B cell (primary cell): ENCODE measurements at regions not wholly inside any gene's neighbourhood (a gene's known extent, or its start where the extent isn't known, plus 50 kb on each side); places are given as distances from the start of the nearest gene placed in this dataset.

ENCODE experiments used
- ATAC-seq: fragments of 200-7000 bp; cut with Tn5 transposase; one replicate; pipeline ENCODE4 v1.10.0; 2021; ENCODE audit warnings: low read depth, mild to moderate bottlenecking, moderate number of reproducible peaks, moderate library complexity
- CTCF ChIA-PET: fragments of 350-600 bp; sonication (Branson Sonifier 250); formaldehyde crosslinking; loops from one replicate; lab custom pipeline; 2021; ENCODE audit warnings: antibody characterized with exemption, inconsistent platforms; lab: Charles Lee
- POLR2A ChIA-PET: fragments of 350-600 bp; sonication (Branson Sonifier 250); formaldehyde crosslinking; loops from one replicate; lab custom pipeline; 2021; ENCODE audit warnings: antibody characterized with exemption; lab: Charles Lee
- DNase-seq: peaks from one replicate; pipeline ENCODE4 v3.0.0; 2013
- H2AFZ ChIP-seq: 2 replicates; pipeline ENCODE4 v1.6.1; 2012; ENCODE audit warnings: mild to moderate bottlenecking, low read depth, low read length; ENCODE audit not compliant: insufficient read depth, poor library complexity, severe bottlenecking
- H3K27ac ChIP-seq, 2 donors: 1 replicate in 1 of 2; 2 replicates in 1 of 2; pipeline ENCODE4 v1.5.1; 2012 to 2013; ENCODE audit warnings: low read length in 2 of 2, mild to moderate bottlenecking in 2 of 2, moderate library complexity in 1 of 2
- H3K27me3 ChIP-seq, 4 experiments: fragments of 200-600 bp in 1 of 4; sonication (generic) in 1 of 4; replicated peaks in 1 of 4; 1 replicate in 2 of 4; 2 replicates in 2 of 4; pipeline versions ENCODE4 v1.6.1 to v1.7.0; 2013 to 2016; ENCODE audit warnings: low read length in 3 of 4, mild to moderate bottlenecking in 2 of 4, mixed read lengths in 1 of 4, moderate library complexity in 1 of 4; ENCODE audit not compliant: insufficient read depth in 4 of 4, control insufficient read depth in 3 of 4; ENCODE audit errors: control extremely low read depth in 1 of 4
- H3K36me3 ChIP-seq, 2 experiments: replicated peaks in 1 of 2; 1 replicate in 1 of 2; 2 replicates in 1 of 2; pipeline versions ENCODE4 v1.6.1 to v1.7.1; 2013; ENCODE audit warnings: low read length in 1 of 2; ENCODE audit not compliant: insufficient read depth in 2 of 2, control insufficient read depth in 1 of 2; ENCODE audit errors: control extremely low read depth in 1 of 2, extremely low read depth in 1 of 2
- H3K4me1 ChIP-seq, 2 donors: fragments of 200-600 bp in 1 of 2; sonication (generic) in 1 of 2; 1 replicate in 1 of 2; 2 replicates in 1 of 2; pipeline versions ENCODE4 v1.5.1 to v1.6.1; 2013 to 2017; ENCODE audit warnings: low read length in 2 of 2; ENCODE audit not compliant: control insufficient read depth in 2 of 2, insufficient read depth in 2 of 2
- H3K4me2 ChIP-seq: replicated peaks from 2 replicates; pipeline ENCODE3; 2012; ENCODE audit warnings: mild to moderate bottlenecking, low read depth, low read length; ENCODE audit not compliant: poor library complexity, severe bottlenecking
- H3K4me3 ChIP-seq, 5 experiments: fragments of 200-600 bp in 1 of 5; sonication (generic) in 1 of 5; 1 replicate in 3 of 5; 2 replicates in 2 of 5; pipeline versions ENCODE4 v1.5.1 to v1.7.0; 2011 to 2016; ENCODE audit warnings: low read length in 4 of 5, mild to moderate bottlenecking in 4 of 5, low read depth in 2 of 5, control low read depth in 1 of 5, moderate library complexity in 1 of 5; ENCODE audit not compliant: insufficient read depth in 1 of 5; ENCODE audit errors: control extremely low read depth in 1 of 5, extremely low read depth in 1 of 5
- H3K79me2 ChIP-seq: fragments of 200-600 bp; sonication (generic); one replicate; pipeline ENCODE4 v1.6.0; 2016; ENCODE audit warnings: low read length; ENCODE audit not compliant: control insufficient read depth, insufficient read depth
- H3K9ac ChIP-seq: fragments of 200-600 bp; sonication (generic); 2 replicates; pipeline ENCODE4 v1.6.1; 2017; ENCODE audit warnings: mild to moderate bottlenecking, low read length, moderate library complexity
- H3K9me3 ChIP-seq, 3 donors: one replicate each; pipeline versions ENCODE4 v1.6.1 to v1.7.1; 2013; ENCODE audit warnings: low read length in 2 of 3; ENCODE audit not compliant: control insufficient read depth in 2 of 3, insufficient read depth in 1 of 3; ENCODE audit errors: control extremely low read depth in 1 of 3
- H4K20me1 ChIP-seq: 2 replicates; pipeline ENCODE4 v1.6.0; 2012; ENCODE audit warnings: mild to moderate bottlenecking, low read length; ENCODE audit not compliant: insufficient read depth, control insufficient read depth, poor library complexity, severe bottlenecking
- H3K27ac Mint-ChIP-seq: one replicate; pipeline ENCODE4 v1.8.0; 2021; ENCODE audit warnings: mixed read lengths
- H3K27me3 Mint-ChIP-seq: one replicate; pipeline ENCODE4 v1.8.0; 2021; ENCODE audit warnings: mixed read lengths
- H3K4me1 Mint-ChIP-seq: one replicate; pipeline ENCODE4 v1.8.0; 2021; ENCODE audit warnings: mixed read lengths
- H3K4me3 Mint-ChIP-seq: one replicate; pipeline ENCODE4 v1.8.0; 2021; ENCODE audit warnings: mixed read lengths
- H3K9me3 Mint-ChIP-seq: one replicate; pipeline ENCODE4 v1.8.0; 2022; ENCODE audit warnings: mixed read lengths; ENCODE audit not compliant: insufficient read depth
- EZH2 ChIP-seq: IDR thresholded peaks from 2 replicates; pipeline ENCODE4 v1.6.1; 2012; ENCODE audit warnings: borderline replicate concordance, low read depth, mild to moderate bottlenecking, moderate library complexity, low read length; ENCODE audit not compliant: insufficient read depth, poor library complexity, severe bottlenecking
- WGBS: methylation state at CpG from one replicate; pipeline ENCODE4 v1.1.5; 2013; ENCODE audit warnings: missing lambda C conversion rate; ENCODE audit not compliant: insufficient coverage; 5-methylcytosine and 5-hydroxymethylcytosine counted together
- intact Hi-C: fragments of 100-400 bp; cut with micrococcal nuclease; formaldehyde crosslinking; loops from one replicate; pipeline ENCODE4 v1.10.0; 2022
- TF ChIP-seq, protein P1 (sequence below): fragments of 200-600 bp; IDR thresholded peaks from one replicate; pipeline ENCODE4 v1.8.0; 2022; ENCODE audit warnings: antibody characterized with exemption, mild to moderate bottlenecking

DNA sequence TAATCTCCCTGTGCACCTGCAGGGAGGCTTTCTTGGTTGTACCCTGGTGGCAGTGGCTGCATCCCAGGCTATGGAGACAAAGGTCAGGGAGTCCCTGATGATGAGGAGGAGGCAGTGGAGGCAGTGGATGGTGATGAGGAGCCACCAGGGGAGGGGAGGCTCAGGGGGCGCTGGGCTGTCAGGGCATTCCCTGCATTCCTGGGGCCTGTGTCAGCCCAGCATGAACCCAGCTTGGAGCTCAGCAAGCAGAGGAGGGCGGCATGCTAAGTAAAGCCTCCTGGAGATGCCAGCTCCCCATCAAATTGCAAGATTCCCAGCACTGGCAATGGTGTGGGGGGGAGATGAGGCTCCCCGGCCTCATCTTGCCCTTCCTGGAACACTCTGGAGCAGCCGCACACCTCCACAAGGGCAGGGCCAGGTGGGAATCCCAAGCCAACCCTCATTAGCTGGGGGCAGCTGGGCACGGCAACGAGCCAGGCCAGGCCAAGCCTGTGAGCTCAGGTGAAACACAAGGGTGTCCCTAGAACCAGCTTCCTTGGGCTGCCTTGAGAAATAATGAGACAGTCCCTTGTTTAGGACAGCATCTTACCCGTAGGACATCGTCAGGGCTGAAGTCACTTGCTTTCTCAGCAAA is 469.5 kb downstream of the MATN1 start:
- Histone ChIP-seq H3K27ac (no peak overlapping the region), H4K20me1 (no peaks in the 10 kb centered on the region)
- intact Hi-C loops, result no loop called here

DNA sequence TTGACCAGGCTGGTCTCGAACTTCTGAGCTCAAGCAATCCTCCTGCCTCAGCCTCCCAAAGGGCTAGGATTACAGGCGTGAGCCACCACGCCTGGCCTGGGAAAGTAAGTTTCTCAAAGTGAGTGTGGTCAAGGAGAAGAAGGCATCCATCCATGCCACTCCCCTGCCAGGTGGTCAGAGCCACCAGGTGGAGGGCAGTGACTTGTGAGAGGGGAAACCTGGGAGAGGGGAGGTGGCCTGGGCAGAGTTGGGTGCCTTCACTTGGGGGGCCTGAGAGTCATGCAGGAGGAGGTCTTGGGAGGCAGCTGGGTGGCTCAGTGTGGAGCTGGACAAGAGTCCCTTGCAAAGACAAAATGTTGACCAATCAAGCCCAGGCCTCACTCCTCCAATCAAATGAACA is 470.0 kb downstream of the MATN1 start:
- no peaks in the 10 kb centered on the region for H3K4me1 ChIP-seq
- no peak overlapping the region for H2AFZ ChIP-seq
- intact Hi-C loops, result no loop called here
- Mint-ChIP-seq H3K9me3 (no peaks in the 10 kb centered on the region), H3K27ac (no peak overlapping the region), H3K27me3 (peaks cover 10% of the 10 kb centered on the region), H3K4me1 (no peaks in the 10 kb centered on the region), H3K4me3 (no peak overlapping the region)
- no peak for DNase-seq
- no peak for TF ChIP-seq EZH2
- TF ChIP-seq, protein P1, sequence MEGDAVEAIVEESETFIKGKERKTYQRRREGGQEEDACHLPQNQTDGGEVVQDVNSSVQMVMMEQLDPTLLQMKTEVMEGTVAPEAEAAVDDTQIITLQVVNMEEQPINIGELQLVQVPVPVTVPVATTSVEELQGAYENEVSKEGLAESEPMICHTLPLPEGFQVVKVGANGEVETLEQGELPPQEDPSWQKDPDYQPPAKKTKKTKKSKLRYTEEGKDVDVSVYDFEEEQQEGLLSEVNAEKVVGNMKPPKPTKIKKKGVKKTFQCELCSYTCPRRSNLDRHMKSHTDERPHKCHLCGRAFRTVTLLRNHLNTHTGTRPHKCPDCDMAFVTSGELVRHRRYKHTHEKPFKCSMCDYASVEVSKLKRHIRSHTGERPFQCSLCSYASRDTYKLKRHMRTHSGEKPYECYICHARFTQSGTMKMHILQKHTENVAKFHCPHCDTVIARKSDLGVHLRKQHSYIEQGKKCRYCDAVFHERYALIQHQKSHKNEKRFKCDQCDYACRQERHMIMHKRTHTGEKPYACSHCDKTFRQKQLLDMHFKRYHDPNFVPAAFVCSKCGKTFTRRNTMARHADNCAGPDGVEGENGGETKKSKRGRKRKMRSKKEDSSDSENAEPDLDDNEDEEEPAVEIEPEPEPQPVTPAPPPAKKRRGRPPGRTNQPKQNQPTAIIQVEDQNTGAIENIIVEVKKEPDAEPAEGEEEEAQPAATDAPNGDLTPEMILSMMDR, result no peak
- H3K27me3 ChIP-seq, result peaks cover 0 to 7% (median 0%) of the 10 kb centered on the region in 4 experiments
- H3K9ac ChIP-seq, result no peak overlapping the region
- H4K20me1 ChIP-seq, result no peaks in the 10 kb centered on the region
- H3K4me3 ChIP-seq, result no peak overlapping the region
- POLR2A ChIA-PET, result no interaction called here
- H3K36me3 ChIP-seq, result no peaks in the 10 kb centered on the region
- no peaks in the 10 kb centered on the region for H3K9me3 ChIP-seq
- no peak overlapping the region for H3K27ac ChIP-seq
- H3K79me2 ChIP-seq, result no peaks in the 10 kb centered on the region
- CTCF ChIA-PET, result no interaction called here
- H3K4me2 ChIP-seq, result no peak overlapping the region
- ATAC-seq, result no peak
- no CpG with 5 or more reads among the region's 3 CpGs for WGBS

More for the DNA sequence above, 469.5 kb downstream of the MATN1 start:
- no peaks in the 10 kb centered on the region for H3K36me3 ChIP-seq
- H3K4me3 ChIP-seq, result no peak overlapping the region
- ChIA-PET POLR2A (no interaction called here), CTCF (no interaction called here)
- no peaks in the 10 kb centered on the region for H3K4me1 ChIP-seq
- no peaks in the 10 kb centered on the region for H3K79me2 ChIP-seq
- no peak overlapping the region for H2AFZ ChIP-seq
- H3K9ac ChIP-seq, result no peak overlapping the region
- no peak overlapping the region for H3K4me2 ChIP-seq
- Mint-ChIP-seq H3K27me3 (peaks cover 15% of the 10 kb centered on the region), H3K4me1 (no peaks in the 10 kb centered on the region), H3K9me3 (no peaks in the 10 kb centered on the region), H3K27ac (no peak overlapping the region), H3K4me3 (no peak overlapping the region)
- DNase-seq, result no peak
- no peak for ATAC-seq
- TF ChIP-seq EZH2, result no peak
- TF ChIP-seq, protein P1, result no peak
- peaks cover 0 to 7% (median 0%) of the 10 kb centered on the region in 4 experiments for H3K27me3 ChIP-seq
- 79% methylated on average over 7 of the region's 8 CpGs for WGBS
- H3K9me3 ChIP-seq, result no peaks in the 10 kb centered on the region
